ENCODE measurements at regions not wholly inside any gene's neighbourhood (a gene's known extent, or its start where the extent isn't known, plus 50 kb on each side); places are given as distances from the start of the nearest gene placed in this dataset.

- no peak overlapping the region for H2AK5ac ChIP-seq (ENCODE audit: low read depth, low read length)
- H3K14ac ChIP-seq (replicated peaks; ENCODE audit: low read depth, low read length), result no peak overlapping the region
- H3K79me1 ChIP-seq (ENCODE audit: low read depth in 1 of 2, low read length in 2 of 2), result no peaks in the 10 kb centered on the region
- H3K4me1 ChIP-seq (ENCODE audit: control insufficient read depth, insufficient read depth, low read length), result no peaks in the 10 kb centered on the region
- H4K91ac ChIP-seq (ENCODE audit: insufficient read depth, low read depth, low read length), result no peak overlapping the region
- H2BK20ac ChIP-seq (ENCODE audit: low read depth, low read length), result no peak overlapping the region
- no peaks in the 10 kb centered on the region for H3K27me3 ChIP-seq (ENCODE audit: control insufficient read depth, insufficient read depth, low read length)
- DNase-seq (no peak), ATAC-seq (ENCODE audit: low read depth) (no peak)
- H4K5ac ChIP-seq (ENCODE audit: low read depth, low read length), result no peak overlapping the region
- dilution Hi-C loops (cut with HindIII; ENCODE audit: low sequenced_read_pairs, unreplicated experiment) (no loop called here), intact Hi-C loops (cut with micrococcal nuclease) (no loop called here), in situ Hi-C loops (cut with MboI; ENCODE audit: low sequenced_read_pairs) (no loop called here)
- no peaks in the 10 kb centered on the region for H3K36me3 ChIP-seq (ENCODE audit: control insufficient read depth, insufficient read depth, low read length)
- BruUV-seq (replicated peaks), result no TSS peak
- no peak overlapping the region for H3K18ac ChIP-seq (ENCODE audit: low read depth, low read length)
- H3K4me2 ChIP-seq (ENCODE audit: low read depth, low read length), result no peak overlapping the region
- no peak overlapping the region for H2BK5ac ChIP-seq (ENCODE audit: low read depth, low read length, poor library complexity, severe bottlenecking)
- H4K8ac ChIP-seq (ENCODE audit: low read depth in 2 of 2, low read length in 2 of 2), result no peak overlapping the region
- ChIA-PET POLR2A (ENCODE audit: unreplicated experiment) (no interaction called here), CTCF (no interaction called here)
- peaks cover 12% of the 10 kb centered on the region; the same call in 1 of the 2 replicates for H3K9me3 ChIP-seq (ENCODE audit: control insufficient read depth, insufficient read depth, low read length)
- H3K4me3 ChIP-seq (ENCODE audit: insufficient read depth, low read depth, low read length), result no peak overlapping the region
- H3K4ac ChIP-seq (ENCODE audit: low read depth, low read length), result no peak overlapping the region
- H3K23ac ChIP-seq (ENCODE audit: low read depth, low read length), result no peak overlapping the region
- no peak overlapping the region for H3K56ac ChIP-seq (ENCODE audit: extremely low read depth, insufficient read depth, low read length)
- TF ChIP-seq RFX5 (IDR thresholded peaks at IDR 0.05; ENCODE audit: low read depth, low read length) (no peak), SMC3 (IDR thresholded peaks at IDR 0.05; ENCODE audit: low read depth, low read length) (no peak), POLR2A (IDR thresholded peaks at IDR 0.05; ENCODE audit: low read depth, low read length) (no peak), MXI1 (IDR thresholded peaks at IDR 0.05; ENCODE audit: borderline replicate concordance, low read depth, low read length) (no peak), CEBPB (IDR thresholded peaks at IDR 0.05; ENCODE audit: low read depth, low read length) (no peak), NFE2L2 (IDR thresholded peaks at IDR 0.05; ENCODE audit: low read depth, low read length) (no peak), BHLHE40 (IDR thresholded peaks at IDR 0.05; ENCODE audit: low read depth, low read length) (no peak), MAZ (IDR thresholded peaks at IDR 0.05; ENCODE audit: borderline replicate concordance, low read depth, low read length) (no peak)
- TF ChIP-seq, protein P1, sequence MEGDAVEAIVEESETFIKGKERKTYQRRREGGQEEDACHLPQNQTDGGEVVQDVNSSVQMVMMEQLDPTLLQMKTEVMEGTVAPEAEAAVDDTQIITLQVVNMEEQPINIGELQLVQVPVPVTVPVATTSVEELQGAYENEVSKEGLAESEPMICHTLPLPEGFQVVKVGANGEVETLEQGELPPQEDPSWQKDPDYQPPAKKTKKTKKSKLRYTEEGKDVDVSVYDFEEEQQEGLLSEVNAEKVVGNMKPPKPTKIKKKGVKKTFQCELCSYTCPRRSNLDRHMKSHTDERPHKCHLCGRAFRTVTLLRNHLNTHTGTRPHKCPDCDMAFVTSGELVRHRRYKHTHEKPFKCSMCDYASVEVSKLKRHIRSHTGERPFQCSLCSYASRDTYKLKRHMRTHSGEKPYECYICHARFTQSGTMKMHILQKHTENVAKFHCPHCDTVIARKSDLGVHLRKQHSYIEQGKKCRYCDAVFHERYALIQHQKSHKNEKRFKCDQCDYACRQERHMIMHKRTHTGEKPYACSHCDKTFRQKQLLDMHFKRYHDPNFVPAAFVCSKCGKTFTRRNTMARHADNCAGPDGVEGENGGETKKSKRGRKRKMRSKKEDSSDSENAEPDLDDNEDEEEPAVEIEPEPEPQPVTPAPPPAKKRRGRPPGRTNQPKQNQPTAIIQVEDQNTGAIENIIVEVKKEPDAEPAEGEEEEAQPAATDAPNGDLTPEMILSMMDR (conservative IDR thresholded peaks at IDR 0.05; ENCODE audit: low read depth, low read length), result no peak
- TF ChIP-seq, protein P2, sequence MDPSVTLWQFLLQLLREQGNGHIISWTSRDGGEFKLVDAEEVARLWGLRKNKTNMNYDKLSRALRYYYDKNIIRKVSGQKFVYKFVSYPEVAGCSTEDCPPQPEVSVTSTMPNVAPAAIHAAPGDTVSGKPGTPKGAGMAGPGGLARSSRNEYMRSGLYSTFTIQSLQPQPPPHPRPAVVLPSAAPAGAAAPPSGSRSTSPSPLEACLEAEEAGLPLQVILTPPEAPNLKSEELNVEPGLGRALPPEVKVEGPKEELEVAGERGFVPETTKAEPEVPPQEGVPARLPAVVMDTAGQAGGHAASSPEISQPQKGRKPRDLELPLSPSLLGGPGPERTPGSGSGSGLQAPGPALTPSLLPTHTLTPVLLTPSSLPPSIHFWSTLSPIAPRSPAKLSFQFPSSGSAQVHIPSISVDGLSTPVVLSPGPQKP (IDR thresholded peaks at IDR 0.05; ENCODE audit: borderline replicate concordance, low read depth, low read length), result no peak
- H3K27ac ChIP-seq (ENCODE audit: insufficient read depth, low read length), result no peak overlapping the region
- no peaks in the 10 kb centered on the region for H4K20me1 ChIP-seq (ENCODE audit: insufficient read depth, low read length)
- no peak overlapping the region for H2BK15ac ChIP-seq (ENCODE audit: low read depth, low read length)
- H2BK120ac ChIP-seq (ENCODE audit: low read depth, low read length), result no peak overlapping the region
- no CpG with 5 or more reads among the region's 1 CpG for WGBS, 2 experiments (ENCODE audit: extremely low coverage in 2 of 2, insufficient read length in 1 of 2)
- H3K9me1 ChIP-seq (ENCODE audit: insufficient read depth, low read length), result no peaks in the 10 kb centered on the region
- no peak overlapping the region for H3K9ac ChIP-seq (ENCODE audit: low read depth, low read length)
- H2AFZ ChIP-seq (replicated peaks; ENCODE audit: low read length, poor library complexity), result no peak overlapping the region
- H2AK9ac ChIP-seq (replicated peaks; ENCODE audit: low read depth, low read length, poor library complexity), result no peak overlapping the region
Observed at GRCh38 chr18:47605093-47605492, 325.4 kb downstream of the SMAD2 start.
